Liver (tissue), 8 donors: ENCODE measurements at regions not wholly inside any gene's neighbourhood (a gene's known extent, or its start where the extent isn't known, plus 50 kb on each side); places are given as distances from the start of the nearest gene placed in this dataset.

Source experiments
- DNase-seq: peaks from one replicate; pipeline ENCODE4 v3.0.0-alpha.2; 2017; ENCODE audit warnings: low spot score
- H3K27ac ChIP-seq, 2 donors: one replicate each; pipeline ENCODE4 v1.7.0; 2013; ENCODE audit warnings: inconsistent platforms in 2 of 2, low read length in 2 of 2, control low read depth in 1 of 2, low read depth in 1 of 2, mild to moderate bottlenecking in 1 of 2
- H3K27me3 ChIP-seq, 4 donors: one replicate each; pipeline versions ENCODE4 v1.6.1 to v1.7.0; 2013; ENCODE audit warnings: low read length in 3 of 4, inconsistent platforms in 1 of 4, mild to moderate bottlenecking in 1 of 4, moderate library complexity in 1 of 4; ENCODE audit not compliant: control insufficient read depth in 4 of 4, insufficient read depth in 4 of 4
- H3K36me3 ChIP-seq, 4 donors: one replicate each; pipeline versions ENCODE4 v1.6.1 to v1.7.0; 2013; ENCODE audit warnings: low read length in 3 of 4, mild to moderate bottlenecking in 3 of 4, low read depth in 1 of 4, moderate library complexity in 1 of 4; ENCODE audit not compliant: control insufficient read depth in 4 of 4, insufficient read depth in 3 of 4
- H3K4me1 ChIP-seq, 4 donors: one replicate each; pipeline versions ENCODE4 v1.6.1 to v1.7.0; 2013; ENCODE audit warnings: low read length in 3 of 4, mild to moderate bottlenecking in 3 of 4, moderate library complexity in 1 of 4; ENCODE audit not compliant: control insufficient read depth in 4 of 4, insufficient read depth in 4 of 4
- H3K4me3 ChIP-seq, 3 donors: one replicate each; pipeline versions ENCODE4 v1.6.1 to v1.7.0; 2013; ENCODE audit warnings: low read length in 3 of 3, control low read depth in 1 of 3, low read depth in 1 of 3, mild to moderate bottlenecking in 1 of 3
- H3K9ac ChIP-seq, 2 donors: one replicate each; pipeline ENCODE4 v1.7.0; 2013; ENCODE audit warnings: low read length in 2 of 2, mild to moderate bottlenecking in 2 of 2, moderate library complexity in 2 of 2, control low read depth in 1 of 2, low read depth in 1 of 2
- H3K9me3 ChIP-seq, 4 donors: one replicate each; pipeline versions ENCODE4 v1.6.1 to v1.7.0; 2013; ENCODE audit warnings: low read length in 3 of 4; ENCODE audit not compliant: control insufficient read depth in 4 of 4
- EGR1 ChIP-seq, 2 donors: IDR thresholded peaks; 2 replicates each; pipeline ENCODE4 v1.6.1; 2016 to 2018; ENCODE audit warnings: antibody characterized with exemption in 2 of 2, low read depth in 2 of 2
- FOXA1 ChIP-seq: IDR thresholded peaks from 2 replicates; pipeline ENCODE4 v1.6.1; 2016; ENCODE audit warnings: antibody characterized with exemption
- FOXA2 ChIP-seq: IDR thresholded peaks from 2 replicates; pipeline ENCODE4 v1.6.1; 2016; ENCODE audit warnings: antibody characterized with exemption
- GABPA ChIP-seq, 2 donors: IDR thresholded peaks in 1 of 2; conservative IDR thresholded peaks in 1 of 2; 2 replicates each; pipeline ENCODE4 v1.6.1; 2016; ENCODE audit warnings: antibody characterized with exemption in 2 of 2, mild to moderate bottlenecking in 1 of 2, moderate library complexity in 1 of 2
- HNF4A ChIP-seq, 2 donors: conservative IDR thresholded peaks; 2 replicates each; pipeline ENCODE4 v1.6.1; 2016; ENCODE audit warnings: antibody characterized with exemption in 2 of 2, mild to moderate bottlenecking in 2 of 2
- HNF4G ChIP-seq: IDR thresholded peaks from 2 replicates; pipeline ENCODE4 v1.6.1; 2016; ENCODE audit warnings: antibody characterized with exemption
- JUND ChIP-seq, 2 donors: IDR thresholded peaks; 2 replicates each; pipeline ENCODE4 v1.6.1; 2016; ENCODE audit warnings: antibody characterized with exemption in 2 of 2
- NR2F2 ChIP-seq: IDR thresholded peaks from 2 replicates; pipeline ENCODE4 v1.6.1; 2016; ENCODE audit warnings: antibody characterized with exemption
- RAD21 ChIP-seq, 2 donors: IDR thresholded peaks; 2 replicates each; pipeline ENCODE4 v1.6.1; 2016; ENCODE audit warnings: antibody characterized with exemption in 2 of 2, mild to moderate bottlenecking in 2 of 2
- RXRA ChIP-seq, 2 donors: IDR thresholded peaks; 2 replicates each; pipeline ENCODE4 v1.6.1; 2017 to 2018; ENCODE audit warnings: antibody characterized with exemption in 2 of 2, mild to moderate bottlenecking in 1 of 2
- SP1 ChIP-seq: IDR thresholded peaks from 2 replicates; pipeline ENCODE4 v1.6.1; 2018; ENCODE audit warnings: antibody characterized with exemption, mild to moderate bottlenecking
- TAF1 ChIP-seq: conservative IDR thresholded peaks from 2 replicates; pipeline ENCODE4 v1.6.1; 2016; ENCODE audit warnings: antibody characterized with exemption, mild to moderate bottlenecking
- YY1 ChIP-seq: IDR thresholded peaks from 2 replicates; pipeline ENCODE4 v1.6.1; 2016; ENCODE audit warnings: antibody characterized with exemption, mild to moderate bottlenecking
- WGBS: extraction: QIAGEN DNeasy Blood & Tissue Kit; methylation state at CpG from one replicate; pipeline ENCODE4 v1.1.7; 2013; 5-methylcytosine and 5-hydroxymethylcytosine counted together
- TF ChIP-seq, protein P1 (sequence below): IDR thresholded peaks from 2 replicates; pipeline ENCODE4 v1.6.1; 2016; ENCODE audit warnings: antibody characterized with exemption
- TF ChIP-seq, protein P2 (sequence below): IDR thresholded peaks from 2 replicates; pipeline ENCODE4 v1.6.1; 2016; ENCODE audit warnings: antibody characterized with exemption
- TF ChIP-seq, protein P3 (sequence below): fragments of 150-350 bp; IDR thresholded peaks from 2 replicates; pipeline ENCODE4 v1.5.1; 2017; ENCODE audit warnings: improper control_type of control experiment, low read depth, low read length; ENCODE audit not compliant: missing input control
- TF ChIP-seq, protein P4 (sequence below): IDR thresholded peaks from 2 replicates; pipeline ENCODE4 v1.6.1; 2016; ENCODE audit warnings: antibody characterized with exemption, mild to moderate bottlenecking
- TF ChIP-seq, protein P5 (sequence below): IDR thresholded peaks from 2 replicates; pipeline ENCODE4 v1.6.1; 2016; ENCODE audit warnings: antibody characterized with exemption
- donor health status: healthy.
- donor health status: healthy.
- donor health status: healthy.
- donor health status: healthy.
- donor health status: healthy.

DNA sequence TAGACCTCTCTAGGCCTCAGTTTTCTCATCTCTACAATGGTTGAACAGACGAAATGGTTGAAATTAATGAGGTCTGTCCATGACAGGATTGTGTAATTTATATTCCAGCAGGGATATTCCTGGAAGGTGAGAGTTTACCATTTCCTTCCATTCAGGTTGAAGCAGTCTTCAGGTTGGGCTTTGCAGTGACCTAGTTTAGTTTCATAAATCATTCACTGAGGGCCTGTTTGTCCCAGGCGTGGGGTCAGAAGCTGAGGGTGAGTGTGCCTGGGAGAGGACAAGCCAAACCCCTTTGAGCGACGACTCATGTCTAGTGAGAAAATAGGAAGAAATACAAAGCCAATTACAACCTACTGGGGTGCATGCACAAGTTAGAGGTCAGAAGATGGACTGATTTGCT, 57.2 kb upstream of the CACNA2D3 start:
- DNase-seq, result no peak
- Histone ChIP-seq H3K4me3 (no peak overlapping the region), H3K36me3 (no peaks in the 10 kb centered on the region), H3K9ac (no peak overlapping the region), H3K9me3 (peaks cover 0 to 2% (median under 1%) of the 10 kb centered on the region in 4 donors), H3K27ac (no peak overlapping the region), H3K27me3 (no peaks in the 10 kb centered on the region), H3K4me1 (peaks cover 0 to 22% (median 7%) of the 10 kb centered on the region in 4 donors)
- WGBS, result 48% methylated on average over 4 of the region's 4 CpGs
- TF ChIP-seq RAD21 (IDR thresholded peaks at IDR 0.05) (no peak), EGR1 (IDR thresholded peaks at IDR 0.05; ENCODE audit: low read depth in 2 of 2) (no peak), HNF4G (no peak), SP1 (no peak)

DNA sequence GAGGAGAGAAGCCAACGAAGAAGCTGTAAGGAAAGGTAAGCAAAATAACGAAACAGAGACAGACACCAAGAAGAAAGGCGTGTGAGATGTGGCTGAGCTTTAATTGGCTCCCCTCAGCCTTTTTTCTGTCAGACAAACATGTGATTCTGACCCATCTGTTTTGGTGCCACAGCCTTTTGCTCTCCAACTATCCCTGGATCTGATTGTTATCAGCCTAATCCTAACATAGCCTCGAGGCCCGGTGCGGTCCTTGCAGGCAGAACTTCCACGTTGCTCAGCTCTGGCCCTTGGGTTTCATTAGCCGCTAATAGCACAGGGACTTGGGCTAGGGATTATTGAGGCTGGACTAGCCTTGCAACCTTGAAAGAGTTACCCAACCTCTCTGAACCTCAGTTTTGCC, 57.9 kb upstream of the CACNA2D3 start:
- 86% methylated on average over 8 of the region's 8 CpGs for WGBS
- H3K27me3 ChIP-seq, result no peaks in the 10 kb centered on the region
- H3K9me3 ChIP-seq, result no peaks in the 10 kb centered on the region
- H3K4me1 ChIP-seq, result peaks cover 0 to 22% (median 7%) of the 10 kb centered on the region in 4 donors
- no peak overlapping the region for H3K9ac ChIP-seq
- no peak overlapping the region for H3K27ac ChIP-seq
- no peak overlapping the region for H3K4me3 ChIP-seq
- no peak for DNase-seq
- no peaks in the 10 kb centered on the region for H3K36me3 ChIP-seq
- TF ChIP-seq HNF4G (no peak), JUND (IDR thresholded peaks at IDR 0.05) (no peak), EGR1 (IDR thresholded peaks at IDR 0.05; ENCODE audit: low read depth in 2 of 2) (no peak), FOXA2 (no peak), NR2F2 (no peak), FOXA1 (no peak), TAF1 (no peak), SP1 (no peak), RXRA (IDR thresholded peaks at IDR 0.05) (no peak), HNF4A (conservative IDR thresholded peaks at IDR 0.05) (no peak), RAD21 (IDR thresholded peaks at IDR 0.05) (no peak), YY1 (no peak), GABPA (IDR thresholded peaks at IDR 0.05 in 1 of 2, conservative IDR thresholded peaks at IDR 0.05 in 1 of 2) (no peak)
- TF ChIP-seq, protein P1, sequence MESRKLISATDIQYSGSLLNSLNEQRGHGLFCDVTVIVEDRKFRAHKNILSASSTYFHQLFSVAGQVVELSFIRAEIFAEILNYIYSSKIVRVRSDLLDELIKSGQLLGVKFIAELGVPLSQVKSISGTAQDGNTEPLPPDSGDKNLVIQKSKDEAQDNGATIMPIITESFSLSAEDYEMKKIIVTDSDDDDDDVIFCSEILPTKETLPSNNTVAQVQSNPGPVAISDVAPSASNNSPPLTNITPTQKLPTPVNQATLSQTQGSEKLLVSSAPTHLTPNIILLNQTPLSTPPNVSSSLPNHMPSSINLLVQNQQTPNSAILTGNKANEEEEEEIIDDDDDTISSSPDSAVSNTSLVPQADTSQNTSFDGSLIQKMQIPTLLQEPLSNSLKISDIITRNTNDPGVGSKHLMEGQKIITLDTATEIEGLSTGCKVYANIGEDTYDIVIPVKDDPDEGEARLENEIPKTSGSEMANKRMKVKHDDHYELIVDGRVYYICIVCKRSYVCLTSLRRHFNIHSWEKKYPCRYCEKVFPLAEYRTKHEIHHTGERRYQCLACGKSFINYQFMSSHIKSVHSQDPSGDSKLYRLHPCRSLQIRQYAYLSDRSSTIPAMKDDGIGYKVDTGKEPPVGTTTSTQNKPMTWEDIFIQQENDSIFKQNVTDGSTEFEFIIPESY, result no peak
- TF ChIP-seq, protein P2, sequence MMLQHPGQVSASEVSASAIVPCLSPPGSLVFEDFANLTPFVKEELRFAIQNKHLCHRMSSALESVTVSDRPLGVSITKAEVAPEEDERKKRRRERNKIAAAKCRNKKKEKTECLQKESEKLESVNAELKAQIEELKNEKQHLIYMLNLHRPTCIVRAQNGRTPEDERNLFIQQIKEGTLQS, result no peak
- TF ChIP-seq, protein P3, sequence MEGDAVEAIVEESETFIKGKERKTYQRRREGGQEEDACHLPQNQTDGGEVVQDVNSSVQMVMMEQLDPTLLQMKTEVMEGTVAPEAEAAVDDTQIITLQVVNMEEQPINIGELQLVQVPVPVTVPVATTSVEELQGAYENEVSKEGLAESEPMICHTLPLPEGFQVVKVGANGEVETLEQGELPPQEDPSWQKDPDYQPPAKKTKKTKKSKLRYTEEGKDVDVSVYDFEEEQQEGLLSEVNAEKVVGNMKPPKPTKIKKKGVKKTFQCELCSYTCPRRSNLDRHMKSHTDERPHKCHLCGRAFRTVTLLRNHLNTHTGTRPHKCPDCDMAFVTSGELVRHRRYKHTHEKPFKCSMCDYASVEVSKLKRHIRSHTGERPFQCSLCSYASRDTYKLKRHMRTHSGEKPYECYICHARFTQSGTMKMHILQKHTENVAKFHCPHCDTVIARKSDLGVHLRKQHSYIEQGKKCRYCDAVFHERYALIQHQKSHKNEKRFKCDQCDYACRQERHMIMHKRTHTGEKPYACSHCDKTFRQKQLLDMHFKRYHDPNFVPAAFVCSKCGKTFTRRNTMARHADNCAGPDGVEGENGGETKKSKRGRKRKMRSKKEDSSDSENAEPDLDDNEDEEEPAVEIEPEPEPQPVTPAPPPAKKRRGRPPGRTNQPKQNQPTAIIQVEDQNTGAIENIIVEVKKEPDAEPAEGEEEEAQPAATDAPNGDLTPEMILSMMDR, result no peak
- TF ChIP-seq, protein P4, sequence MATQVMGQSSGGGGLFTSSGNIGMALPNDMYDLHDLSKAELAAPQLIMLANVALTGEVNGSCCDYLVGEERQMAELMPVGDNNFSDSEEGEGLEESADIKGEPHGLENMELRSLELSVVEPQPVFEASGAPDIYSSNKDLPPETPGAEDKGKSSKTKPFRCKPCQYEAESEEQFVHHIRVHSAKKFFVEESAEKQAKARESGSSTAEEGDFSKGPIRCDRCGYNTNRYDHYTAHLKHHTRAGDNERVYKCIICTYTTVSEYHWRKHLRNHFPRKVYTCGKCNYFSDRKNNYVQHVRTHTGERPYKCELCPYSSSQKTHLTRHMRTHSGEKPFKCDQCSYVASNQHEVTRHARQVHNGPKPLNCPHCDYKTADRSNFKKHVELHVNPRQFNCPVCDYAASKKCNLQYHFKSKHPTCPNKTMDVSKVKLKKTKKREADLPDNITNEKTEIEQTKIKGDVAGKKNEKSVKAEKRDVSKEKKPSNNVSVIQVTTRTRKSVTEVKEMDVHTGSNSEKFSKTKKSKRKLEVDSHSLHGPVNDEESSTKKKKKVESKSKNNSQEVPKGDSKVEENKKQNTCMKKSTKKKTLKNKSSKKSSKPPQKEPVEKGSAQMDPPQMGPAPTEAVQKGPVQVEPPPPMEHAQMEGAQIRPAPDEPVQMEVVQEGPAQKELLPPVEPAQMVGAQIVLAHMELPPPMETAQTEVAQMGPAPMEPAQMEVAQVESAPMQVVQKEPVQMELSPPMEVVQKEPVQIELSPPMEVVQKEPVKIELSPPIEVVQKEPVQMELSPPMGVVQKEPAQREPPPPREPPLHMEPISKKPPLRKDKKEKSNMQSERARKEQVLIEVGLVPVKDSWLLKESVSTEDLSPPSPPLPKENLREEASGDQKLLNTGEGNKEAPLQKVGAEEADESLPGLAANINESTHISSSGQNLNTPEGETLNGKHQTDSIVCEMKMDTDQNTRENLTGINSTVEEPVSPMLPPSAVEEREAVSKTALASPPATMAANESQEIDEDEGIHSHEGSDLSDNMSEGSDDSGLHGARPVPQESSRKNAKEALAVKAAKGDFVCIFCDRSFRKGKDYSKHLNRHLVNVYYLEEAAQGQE, result no peak
- TF ChIP-seq, protein P5, sequence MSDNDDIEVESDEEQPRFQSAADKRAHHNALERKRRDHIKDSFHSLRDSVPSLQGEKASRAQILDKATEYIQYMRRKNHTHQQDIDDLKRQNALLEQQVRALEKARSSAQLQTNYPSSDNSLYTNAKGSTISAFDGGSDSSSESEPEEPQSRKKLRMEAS, result no peak
